ENCODE measurements at regions not wholly inside any gene's neighbourhood (a gene's known extent, or its start where the extent isn't known, plus 50 kb on each side); places are given as distances from the start of the nearest gene placed in this dataset.

DNA sequence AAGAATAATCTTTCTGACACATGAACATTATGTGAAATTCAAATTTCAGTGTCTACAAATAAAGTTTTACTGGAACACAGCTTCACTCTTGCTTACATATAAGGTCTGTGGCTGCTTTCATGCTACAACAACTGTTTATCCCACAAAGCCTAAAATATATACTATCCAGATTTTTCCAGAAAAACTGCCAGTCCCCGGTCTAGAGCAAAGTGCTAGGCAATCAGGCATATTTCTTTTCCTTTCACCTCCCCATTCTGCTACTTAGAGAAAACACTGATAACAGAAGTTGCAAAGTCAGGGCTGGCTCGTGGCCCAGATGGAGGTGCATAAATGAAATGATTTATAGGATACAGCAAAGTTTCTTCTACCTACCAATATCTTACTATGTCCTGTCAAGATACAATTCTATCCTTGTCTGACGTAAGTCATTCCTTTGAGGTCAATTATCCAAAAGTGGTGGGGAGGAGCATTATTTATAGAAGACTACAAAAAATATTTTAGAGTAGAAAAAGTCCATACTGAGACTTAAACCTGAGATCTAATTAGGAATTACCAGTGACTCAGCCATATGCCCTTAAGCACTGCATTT, 384.1 kb downstream of the NXPH1 start:
- no peaks in the 10 kb centered on the region for H3K79me1 ChIP-seq (ENCODE audit: low read depth in 1 of 2, low read length in 2 of 2)
- H2AK5ac ChIP-seq (ENCODE audit: low read depth, low read length): no peak overlapping the region
- no peak overlapping the region for H3K23ac ChIP-seq (ENCODE audit: low read depth, low read length)
- no peak for TF ChIP-seq NFE2L2 (IDR thresholded peaks at IDR 0.05; ENCODE audit: low read depth, low read length)
- TF ChIP-seq RAD21 (IDR thresholded peaks at IDR 0.05; ENCODE audit: low read length): no peak
- no peak for TF ChIP-seq BHLHE40 (IDR thresholded peaks at IDR 0.05; ENCODE audit: low read depth, low read length)
- TF ChIP-seq MXI1 (IDR thresholded peaks at IDR 0.05; ENCODE audit: borderline replicate concordance, low read depth, low read length): no peak
- TF ChIP-seq CHD1 (IDR thresholded peaks at IDR 0.05; ENCODE audit: low read depth, low read length): no peak
- TF ChIP-seq, protein P1, sequence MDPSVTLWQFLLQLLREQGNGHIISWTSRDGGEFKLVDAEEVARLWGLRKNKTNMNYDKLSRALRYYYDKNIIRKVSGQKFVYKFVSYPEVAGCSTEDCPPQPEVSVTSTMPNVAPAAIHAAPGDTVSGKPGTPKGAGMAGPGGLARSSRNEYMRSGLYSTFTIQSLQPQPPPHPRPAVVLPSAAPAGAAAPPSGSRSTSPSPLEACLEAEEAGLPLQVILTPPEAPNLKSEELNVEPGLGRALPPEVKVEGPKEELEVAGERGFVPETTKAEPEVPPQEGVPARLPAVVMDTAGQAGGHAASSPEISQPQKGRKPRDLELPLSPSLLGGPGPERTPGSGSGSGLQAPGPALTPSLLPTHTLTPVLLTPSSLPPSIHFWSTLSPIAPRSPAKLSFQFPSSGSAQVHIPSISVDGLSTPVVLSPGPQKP (IDR thresholded peaks at IDR 0.05; ENCODE audit: borderline replicate concordance, low read depth, low read length): no peak
- no peak for TF ChIP-seq MAZ (IDR thresholded peaks at IDR 0.05; ENCODE audit: borderline replicate concordance, low read depth, low read length)
- TF ChIP-seq FOS (IDR thresholded peaks at IDR 0.05; ENCODE audit: low read depth, low read length): no peak
- H4K20me1 ChIP-seq (ENCODE audit: insufficient read depth, low read length): no peaks in the 10 kb centered on the region
- no peak overlapping the region for H2BK15ac ChIP-seq (ENCODE audit: low read depth, low read length)
- H3K9me3 ChIP-seq (ENCODE audit: control insufficient read depth, insufficient read depth, low read length): peaks cover 12% of the 10 kb centered on the region
- no peak overlapping the region for H2BK120ac ChIP-seq (ENCODE audit: low read depth, low read length)
- H3K27me3 ChIP-seq (ENCODE audit: control insufficient read depth, insufficient read depth, low read length): no peaks in the 10 kb centered on the region
- H2BK20ac ChIP-seq (ENCODE audit: low read depth, low read length): no peak overlapping the region
- ChIA-PET CTCF (interaction anchor here (0.7 kb wide), 1 partner anchor 454 kb away, joined by 3 read pairs; no protein-coding TSS in a partner anchor), POLR2A (ENCODE audit: unreplicated experiment) (no interaction called here)
- in situ Hi-C loops (cut with MboI; ENCODE audit: low sequenced_read_pairs): no loop called here
- no peaks in the 10 kb centered on the region for H3K36me3 ChIP-seq (ENCODE audit: control insufficient read depth, insufficient read depth, low read length)
- no peak overlapping the region for H3K56ac ChIP-seq (ENCODE audit: extremely low read depth, insufficient read depth, low read length)
- BruUV-seq (replicated peaks): no TSS peak
- H2AFZ ChIP-seq (replicated peaks; ENCODE audit: low read length, poor library complexity): no peak overlapping the region
- no peak overlapping the region for H4K8ac ChIP-seq (ENCODE audit: low read depth in 2 of 2, low read length in 2 of 2)
- intact Hi-C loops (cut with micrococcal nuclease): no loop called here
- H2AK9ac ChIP-seq (replicated peaks; ENCODE audit: low read depth, low read length, poor library complexity): no peak overlapping the region
- no peak overlapping the region for H4K5ac ChIP-seq (ENCODE audit: low read depth, low read length)
- no peak overlapping the region for H3K4ac ChIP-seq (ENCODE audit: low read depth, low read length)
- no peak overlapping the region for H3K14ac ChIP-seq (replicated peaks; ENCODE audit: low read depth, low read length)
- dilution Hi-C loops (cut with HindIII; ENCODE audit: low sequenced_read_pairs, unreplicated experiment): no loop called here
- no peak overlapping the region for H2BK5ac ChIP-seq (ENCODE audit: low read depth, low read length, poor library complexity, severe bottlenecking)
- no peak overlapping the region for H3K27ac ChIP-seq (ENCODE audit: insufficient read depth, low read length)
- no peaks in the 10 kb centered on the region for H3K9me1 ChIP-seq (ENCODE audit: insufficient read depth, low read length)
- no peaks in the 10 kb centered on the region for H3K4me1 ChIP-seq (ENCODE audit: control insufficient read depth, insufficient read depth, low read length)
- H3K4me3 ChIP-seq (ENCODE audit: insufficient read depth, low read depth, low read length): no peak overlapping the region
- no peak overlapping the region for H3K9ac ChIP-seq (ENCODE audit: low read depth, low read length)
- no peak overlapping the region for H3K4me2 ChIP-seq (ENCODE audit: low read depth, low read length)
- ATAC-seq (ENCODE audit: low read depth) (no peak), DNase-seq (no peak)
- H4K91ac ChIP-seq (ENCODE audit: insufficient read depth, low read depth, low read length): no peak overlapping the region
- WGBS, 2 experiments (ENCODE audit: extremely low coverage in 2 of 2, insufficient read length in 1 of 2): no CpG with 5 or more reads among the region's 3 CpGs
- no peak overlapping the region for H3K18ac ChIP-seq (ENCODE audit: low read depth, low read length)

Data from IMR-90 (cell line).